KMS-11 (cell line): ENCODE measurements at regions not wholly inside any gene's neighbourhood (a gene's known extent, or its start where the extent isn't known, plus 50 kb on each side); places are given as distances from the start of the nearest gene placed in this dataset.

Source experiments
- H2AFZ ChIP-seq: fragments of 200-600 bp; sonication (generic); 2 replicates; pipeline ENCODE4 v1.6.1; 2016; ENCODE audit warnings: antibody characterized with exemption, mixed run types, low read depth
- H3K27ac ChIP-seq: fragments of 200-600 bp; sonication (generic); 2 replicates; pipeline ENCODE4 v1.6.1; 2016; ENCODE audit warnings: mild to moderate bottlenecking, mixed run types
- H3K27me3 ChIP-seq: fragments of 200-600 bp; sonication (generic); 2 replicates; pipeline ENCODE4 v1.6.1; 2017; ENCODE audit warnings: mild to moderate bottlenecking, low read depth, mixed run types, moderate library complexity; ENCODE audit not compliant: insufficient read depth
- H3K36me3 ChIP-seq: fragments of 200-600 bp; sonication (generic); 2 replicates; pipeline ENCODE4 v1.6.1; 2017; ENCODE audit warnings: mild to moderate bottlenecking, mixed run types; ENCODE audit not compliant: insufficient read depth
- H3K4me1 ChIP-seq: fragments of 200-600 bp; sonication (generic); 2 replicates; pipeline ENCODE4 v1.6.1; 2016; ENCODE audit warnings: mild to moderate bottlenecking, low read depth, mixed run types; ENCODE audit not compliant: poor library complexity, severe bottlenecking
- H3K4me2 ChIP-seq: fragments of 200-600 bp; sonication (generic); 2 replicates; pipeline ENCODE4 v1.7.0; 2016; ENCODE audit warnings: mild to moderate bottlenecking, mixed run types
- H3K4me3 ChIP-seq: fragments of 200-600 bp; sonication (generic); IDR thresholded peaks from 2 replicates; pipeline ENCODE4 v1.6.1; 2017; ENCODE audit warnings: low read depth, low read length, mixed read lengths; ENCODE audit not compliant: insufficient read depth
- H3K79me2 ChIP-seq: fragments of 200-600 bp; sonication (generic); 2 replicates; pipeline ENCODE4 v1.6.1; 2016; ENCODE audit warnings: low read depth, mixed run types; ENCODE audit not compliant: insufficient read depth
- H3K9ac ChIP-seq: fragments of 200-600 bp; sonication (generic); 2 replicates; pipeline ENCODE4 v1.6.1; 2016; ENCODE audit warnings: mild to moderate bottlenecking, mixed run types
- H4K20me1 ChIP-seq: fragments of 200-600 bp; sonication (generic); 2 replicates; pipeline ENCODE4 v1.6.1; 2016; ENCODE audit warnings: mild to moderate bottlenecking, mixed run types; ENCODE audit not compliant: insufficient read depth
- CTCF ChIP-seq: fragments of 200-600 bp; sonication (generic); conservative IDR thresholded peaks from 2 replicates; pipeline ENCODE4 v1.6.1; 2017; ENCODE audit warnings: low read depth, mild to moderate bottlenecking, antibody characterized with exemption, low read length, moderate library complexity, mixed read lengths

- Histone ChIP-seq H3K36me3 (no peaks in the 10 kb centered on the region), H3K9ac (no peak overlapping the region), H3K27me3 (no peaks in the 10 kb centered on the region), H4K20me1 (no peaks in the 10 kb centered on the region), H3K4me1 (no peaks in the 10 kb centered on the region), H3K27ac (no peak overlapping the region), H3K4me2 (no peak overlapping the region), H2AFZ (no peak overlapping the region), H3K4me3 (no peak overlapping the region), H3K79me2 (no peaks in the 10 kb centered on the region)
- no peak for TF ChIP-seq CTCF
Observed at GRCh38 chr10:55404094-55404493, 603.1 kb upstream of the PCDH15 start.

GRCh38 chr10:55400075-55400849, 599.2 kb upstream of the PCDH15 start:
- no peak for TF ChIP-seq CTCF
- no peaks in the 10 kb centered on the region for H3K27me3 ChIP-seq
- H3K36me3 ChIP-seq = no peaks in the 10 kb centered on the region
- H3K79me2 ChIP-seq = no peaks in the 10 kb centered on the region
- H3K27ac ChIP-seq = no peak overlapping the region
- no peak overlapping the region for H3K4me3 ChIP-seq
- no peak overlapping the region for H3K4me2 ChIP-seq
- no peak overlapping the region for H2AFZ ChIP-seq
- no peaks in the 10 kb centered on the region for H3K4me1 ChIP-seq
- H3K9ac ChIP-seq = no peak overlapping the region
- H4K20me1 ChIP-seq = no peaks in the 10 kb centered on the region

- H3K27me3 ChIP-seq = no peaks in the 10 kb centered on the region
- H3K4me2 ChIP-seq = no peak overlapping the region
- no peaks in the 10 kb centered on the region for H4K20me1 ChIP-seq
- no peak for TF ChIP-seq CTCF
- H3K9ac ChIP-seq = no peak overlapping the region
- no peak overlapping the region for H2AFZ ChIP-seq
- no peak overlapping the region for H3K27ac ChIP-seq
- H3K4me3 ChIP-seq = no peak overlapping the region
- H3K79me2 ChIP-seq = no peaks in the 10 kb centered on the region
- H3K36me3 ChIP-seq = no peaks in the 10 kb centered on the region
- no peaks in the 10 kb centered on the region for H3K4me1 ChIP-seq
Observed at GRCh38 chr10:55398497-55398882, 597.5 kb upstream of the PCDH15 start.

- H3K9ac ChIP-seq = no peak overlapping the region
- H3K27ac ChIP-seq = no peak overlapping the region
- H3K4me2 ChIP-seq = no peak overlapping the region
- no peaks in the 10 kb centered on the region for H3K27me3 ChIP-seq
- no peak overlapping the region for H2AFZ ChIP-seq
- no peaks in the 10 kb centered on the region for H4K20me1 ChIP-seq
- H3K4me3 ChIP-seq = no peak overlapping the region
- no peak for TF ChIP-seq CTCF
- H3K79me2 ChIP-seq = no peaks in the 10 kb centered on the region
- no peaks in the 10 kb centered on the region for H3K4me1 ChIP-seq
- H3K36me3 ChIP-seq = no peaks in the 10 kb centered on the region
Observed at GRCh38 chr10:55397777-55398496, 596.9 kb upstream of the PCDH15 start.
